SU-DHL-6 (cell line): ENCODE measurements at regions not wholly inside any gene's neighbourhood (a gene's known extent, or its start where the extent isn't known, plus 50 kb on each side); places are given as distances from the start of the nearest gene placed in this dataset.
"Not testable (repeated sequence)": the region's sequence is repeated elsewhere in the genome, so short reads cannot be mapped to it uniquely, and the experiment has no call there.

Experiments
- H2AFZ ChIP-seq: fragments of 200-600 bp; sonication (generic); 2 replicates; pipeline ENCODE4 v1.6.1; 2014; ENCODE audit warnings: low read depth, mild to moderate bottlenecking, moderate library complexity, mixed read lengths, antibody characterized with exemption, low read length; ENCODE audit not compliant: severe bottlenecking
- H3F3A ChIP-seq: fragments of 200-600 bp; shearing (Covaris generic); 2 replicates; pipeline ENCODE4 v1.6.0; 2016; ENCODE audit warnings: antibody characterized with exemption, mild to moderate bottlenecking; ENCODE audit not compliant: insufficient read depth
- H3K27ac ChIP-seq: fragments of 200-600 bp; sonication (generic); 2 replicates; pipeline ENCODE4 v1.5.1; 2016; ENCODE audit warnings: low read depth, mild to moderate bottlenecking, low read length, moderate library complexity, mixed read lengths
- H3K27me3 ChIP-seq: fragments of 200-600 bp; sonication (generic), shearing (Covaris generic); 2 replicates; pipeline ENCODE4 v1.6.0; 2014; ENCODE audit warnings: mild to moderate bottlenecking, low read length
- H3K36me3 ChIP-seq: fragments of 200-600 bp; sonication (generic); 2 replicates; pipeline ENCODE4 v1.6.1; 2014; ENCODE audit warnings: mild to moderate bottlenecking, low read length, mixed read lengths
- H3K4me2 ChIP-seq: fragments of 300-600, 200-600 bp; shearing (Covaris generic), sonication (generic); 2 replicates; pipeline ENCODE4 v1.6.0; 2014; ENCODE audit warnings: low read length, low read depth, mild to moderate bottlenecking; ENCODE audit not compliant: poor library complexity, severe bottlenecking
- H3K4me3 ChIP-seq: fragments of 200-600 bp; sonication (generic); 2 replicates; pipeline ENCODE4 v1.5.1; 2014; ENCODE audit warnings: antibody characterized with exemption, low read length, mild to moderate bottlenecking, mixed read lengths; ENCODE audit not compliant: insufficient read depth, poor library complexity, severe bottlenecking
- H3K79me2 ChIP-seq: fragments of 200-600 bp; sonication (generic); 2 replicates; pipeline ENCODE4 v1.6.1; 2014; ENCODE audit warnings: mild to moderate bottlenecking, low read length, moderate library complexity; ENCODE audit not compliant: insufficient read depth
- H3K9ac ChIP-seq: fragments of 200-600 bp; sonication (generic); 2 replicates; pipeline ENCODE4 v1.7.0; 2014; ENCODE audit warnings: mild to moderate bottlenecking, low read length
- H3K9me2 ChIP-seq: fragments of 200-600 bp; sonication (generic); replicated peaks from 2 replicates; pipeline ENCODE4 v1.6.1; 2014; ENCODE audit warnings: low read length; ENCODE audit not compliant: insufficient read depth
- H3K9me3 ChIP-seq: fragments of 200-600 bp; sonication (generic); 2 replicates; pipeline ENCODE4 v1.6.1; 2014; ENCODE audit warnings: low read length, mixed read lengths; ENCODE audit not compliant: insufficient read depth
- H4K20me1 ChIP-seq: fragments of 200-600 bp; sonication (generic); 2 replicates; pipeline ENCODE4 v1.6.1; 2014; ENCODE audit warnings: low read depth, mild to moderate bottlenecking, antibody characterized with exemption, low read length, moderate library complexity, mixed read lengths
- EZH2phosphoT487 ChIP-seq: fragments of 200-600 bp; sonication (generic), shearing (Covaris generic); conservative IDR thresholded peaks from 2 replicates; pipeline ENCODE4 v1.6.1; 2018; ENCODE audit warnings: mild to moderate bottlenecking, antibody characterized with exemption, low read length, moderate library complexity, mixed read lengths
- TF ChIP-seq, protein P1 (sequence below): fragments of 200-600 bp; sonication (generic); IDR thresholded peaks from one replicate; pipeline ENCODE4 v1.5.1; 2017; ENCODE audit warnings: antibody characterized with exemption, mild to moderate bottlenecking, low read length, moderate library complexity; ENCODE audit not compliant: insufficient read depth, poor library complexity, severe bottlenecking

DNA sequence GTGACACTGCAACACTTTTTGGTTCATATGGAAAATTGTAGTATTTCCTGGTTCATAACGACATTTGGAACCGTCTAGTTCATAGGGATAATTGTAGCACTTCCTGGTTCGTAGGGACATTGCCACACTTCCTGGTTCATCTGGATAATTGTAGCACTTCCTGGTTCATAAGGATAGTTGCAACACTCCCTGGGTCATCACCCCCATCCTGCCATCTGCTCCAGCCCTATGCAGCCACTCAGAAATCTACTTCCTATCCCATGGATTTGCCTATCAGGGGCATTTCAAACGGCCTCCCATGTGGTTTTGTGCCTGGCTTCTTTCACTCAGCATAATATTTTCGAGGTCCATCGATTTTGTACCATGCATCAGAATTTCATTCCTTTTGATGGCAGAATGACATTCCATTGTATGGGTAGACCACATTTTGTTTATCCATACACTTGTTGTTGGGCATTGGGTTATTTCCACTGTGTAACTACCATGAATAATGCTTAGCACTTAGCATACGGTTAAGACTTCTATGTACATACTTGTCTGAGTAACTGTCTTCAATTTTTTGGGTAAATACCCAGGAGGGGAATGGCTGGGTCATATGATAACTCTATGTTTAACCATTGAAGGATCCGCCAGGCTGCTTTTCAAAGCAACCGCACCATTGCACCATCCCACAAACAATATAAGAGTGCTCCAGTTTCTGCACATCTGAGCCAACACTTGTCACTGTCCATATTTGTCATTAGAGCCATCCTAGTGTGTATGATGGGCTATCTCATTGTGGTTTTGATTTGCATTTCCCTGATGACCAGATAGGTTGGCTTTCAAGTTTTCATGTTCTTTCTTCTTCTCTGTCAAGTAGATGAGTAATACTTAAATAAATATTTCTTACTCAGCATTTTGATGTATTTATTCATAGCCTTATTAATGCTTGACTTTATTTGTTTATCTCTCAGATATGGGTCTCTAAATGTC, 58.3 kb upstream of the CD99 start:
- no peaks in the 10 kb centered on the region for H3K79me2 ChIP-seq
- peaks cover 40% of the 10 kb centered on the region for H3F3A ChIP-seq
- H3K9ac ChIP-seq: no peak overlapping the region
- H3K4me3 ChIP-seq: no peak overlapping the region
- H3K9me3 ChIP-seq: no peaks in the 10 kb centered on the region; the same call in 1 of the 2 replicates
- H3K36me3 ChIP-seq: peaks cover 7% of the 10 kb centered on the region; the same call in 1 of the 2 replicates
- no peak overlapping the region for H3K4me2 ChIP-seq
- H3K27me3 ChIP-seq: no peaks in the 10 kb centered on the region
- H3K9me2 ChIP-seq: no peaks in the 10 kb centered on the region
- no peaks in the 10 kb centered on the region for H4K20me1 ChIP-seq
- TF ChIP-seq, protein P1, sequence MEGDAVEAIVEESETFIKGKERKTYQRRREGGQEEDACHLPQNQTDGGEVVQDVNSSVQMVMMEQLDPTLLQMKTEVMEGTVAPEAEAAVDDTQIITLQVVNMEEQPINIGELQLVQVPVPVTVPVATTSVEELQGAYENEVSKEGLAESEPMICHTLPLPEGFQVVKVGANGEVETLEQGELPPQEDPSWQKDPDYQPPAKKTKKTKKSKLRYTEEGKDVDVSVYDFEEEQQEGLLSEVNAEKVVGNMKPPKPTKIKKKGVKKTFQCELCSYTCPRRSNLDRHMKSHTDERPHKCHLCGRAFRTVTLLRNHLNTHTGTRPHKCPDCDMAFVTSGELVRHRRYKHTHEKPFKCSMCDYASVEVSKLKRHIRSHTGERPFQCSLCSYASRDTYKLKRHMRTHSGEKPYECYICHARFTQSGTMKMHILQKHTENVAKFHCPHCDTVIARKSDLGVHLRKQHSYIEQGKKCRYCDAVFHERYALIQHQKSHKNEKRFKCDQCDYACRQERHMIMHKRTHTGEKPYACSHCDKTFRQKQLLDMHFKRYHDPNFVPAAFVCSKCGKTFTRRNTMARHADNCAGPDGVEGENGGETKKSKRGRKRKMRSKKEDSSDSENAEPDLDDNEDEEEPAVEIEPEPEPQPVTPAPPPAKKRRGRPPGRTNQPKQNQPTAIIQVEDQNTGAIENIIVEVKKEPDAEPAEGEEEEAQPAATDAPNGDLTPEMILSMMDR: no peak
- peak overlapping the region; percentile 74 for H2AFZ ChIP-seq
- H3K27ac ChIP-seq: peak overlapping the region; percentile 82; the same call in 1 of the 2 replicates

DNA sequence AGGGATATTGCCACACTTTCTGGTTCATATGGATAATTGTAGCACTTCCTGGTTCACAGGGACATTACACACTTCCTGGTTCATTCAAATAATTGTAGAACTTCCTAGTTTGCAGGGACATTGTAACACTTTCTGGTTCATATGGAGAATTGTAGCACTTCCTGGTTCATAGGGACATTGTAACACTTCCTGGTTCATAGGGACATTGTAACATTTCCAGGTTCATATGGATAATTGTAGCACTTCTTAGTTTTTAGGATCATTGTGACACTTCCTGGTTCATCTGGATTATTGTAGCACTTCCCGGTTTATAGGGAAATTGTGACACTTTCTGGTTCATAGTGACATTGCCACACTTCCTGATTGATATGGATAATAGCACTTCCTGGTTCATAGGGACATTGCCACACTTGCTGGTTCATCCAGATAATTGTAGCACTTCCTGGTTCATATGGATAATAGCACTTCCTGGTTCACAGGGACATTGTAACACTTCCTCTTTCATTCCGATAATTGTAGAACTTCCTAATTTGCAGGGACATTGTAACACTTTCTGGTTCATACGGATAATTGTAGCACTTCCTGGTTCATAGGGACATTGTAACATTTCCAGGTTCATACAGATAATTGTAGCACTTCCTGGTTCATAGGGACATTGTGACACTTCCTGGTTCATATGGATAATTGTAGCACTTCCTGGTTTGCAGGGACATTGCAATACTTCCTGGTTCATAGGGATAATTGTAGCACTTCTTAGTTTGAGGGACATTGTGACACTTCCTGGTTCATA, 59.2 kb upstream of the CD99 start:
- H3K9ac ChIP-seq: no peak overlapping the region
- no peaks in the 10 kb centered on the region for H3K27me3 ChIP-seq
- no peaks in the 10 kb centered on the region; the same call in 1 of the 2 replicates for H3K9me3 ChIP-seq
- peaks cover 40% of the 10 kb centered on the region for H3F3A ChIP-seq
- peak overlapping the region; percentile 82; the same call in 1 of the 2 replicates for H3K27ac ChIP-seq
- no peaks in the 10 kb centered on the region for H4K20me1 ChIP-seq
- no peaks in the 10 kb centered on the region for H3K79me2 ChIP-seq
- TF ChIP-seq, protein P1: no peak
- TF ChIP-seq EZH2phosphoT487: no peak
- H3K4me2 ChIP-seq: no peak overlapping the region
- H3K9me2 ChIP-seq: no peaks in the 10 kb centered on the region
- H3K36me3 ChIP-seq: peaks cover 7% of the 10 kb centered on the region; the same call in 1 of the 2 replicates
- H2AFZ ChIP-seq: peak overlapping the region; percentile 74
- no peak overlapping the region for H3K4me3 ChIP-seq

DNA sequence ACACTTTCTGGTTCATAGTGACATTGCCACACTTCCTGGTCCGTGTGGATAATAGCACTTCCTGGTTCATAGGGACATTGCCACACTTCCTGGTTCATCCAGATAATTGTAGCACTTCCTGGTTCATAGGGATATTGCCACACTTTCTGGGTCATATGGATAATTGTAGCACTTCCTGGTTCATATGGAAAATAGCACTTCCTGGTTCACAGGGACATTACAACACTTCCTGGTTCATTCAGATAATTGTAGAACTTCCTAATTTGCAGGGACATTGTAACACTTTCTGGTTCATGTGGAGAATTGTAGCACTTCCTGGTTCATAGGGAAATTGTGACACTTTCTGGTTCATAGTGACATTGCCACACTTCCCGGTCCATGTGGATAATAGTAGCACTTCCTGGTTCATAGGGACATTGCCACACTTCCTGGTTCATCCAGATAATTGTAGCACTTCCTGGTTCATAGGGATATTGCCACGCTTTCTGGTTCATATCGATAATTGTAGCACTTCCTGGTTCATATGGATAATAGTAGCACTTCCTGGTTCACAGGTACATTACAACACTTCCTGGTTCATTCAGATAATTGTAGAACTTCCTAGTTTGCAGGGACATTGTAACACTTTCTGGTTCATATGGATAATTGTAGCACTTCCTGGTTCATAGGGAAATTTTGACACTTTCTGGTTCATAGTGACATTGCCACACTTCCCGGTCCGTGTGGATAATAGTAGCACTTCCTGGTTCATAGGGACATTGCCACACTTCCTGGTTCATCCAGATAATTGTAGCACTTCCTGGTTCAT, 60.0 kb upstream of the CD99 start:
- not testable (repeated sequence) for H3K4me2 ChIP-seq, H4K20me1 ChIP-seq, H3K9me3 ChIP-seq, H3K9ac ChIP-seq, H3K9me2 ChIP-seq, H3K36me3 ChIP-seq, H3K79me2 ChIP-seq, H3K4me3 ChIP-seq, H3K27me3 ChIP-seq
- Histone ChIP-seq H3F3A (peaks cover 40% of the 10 kb centered on the region), H3K27ac (peak overlapping the region; percentile 82), H2AFZ (peak overlapping the region; percentile 74)

DNA sequence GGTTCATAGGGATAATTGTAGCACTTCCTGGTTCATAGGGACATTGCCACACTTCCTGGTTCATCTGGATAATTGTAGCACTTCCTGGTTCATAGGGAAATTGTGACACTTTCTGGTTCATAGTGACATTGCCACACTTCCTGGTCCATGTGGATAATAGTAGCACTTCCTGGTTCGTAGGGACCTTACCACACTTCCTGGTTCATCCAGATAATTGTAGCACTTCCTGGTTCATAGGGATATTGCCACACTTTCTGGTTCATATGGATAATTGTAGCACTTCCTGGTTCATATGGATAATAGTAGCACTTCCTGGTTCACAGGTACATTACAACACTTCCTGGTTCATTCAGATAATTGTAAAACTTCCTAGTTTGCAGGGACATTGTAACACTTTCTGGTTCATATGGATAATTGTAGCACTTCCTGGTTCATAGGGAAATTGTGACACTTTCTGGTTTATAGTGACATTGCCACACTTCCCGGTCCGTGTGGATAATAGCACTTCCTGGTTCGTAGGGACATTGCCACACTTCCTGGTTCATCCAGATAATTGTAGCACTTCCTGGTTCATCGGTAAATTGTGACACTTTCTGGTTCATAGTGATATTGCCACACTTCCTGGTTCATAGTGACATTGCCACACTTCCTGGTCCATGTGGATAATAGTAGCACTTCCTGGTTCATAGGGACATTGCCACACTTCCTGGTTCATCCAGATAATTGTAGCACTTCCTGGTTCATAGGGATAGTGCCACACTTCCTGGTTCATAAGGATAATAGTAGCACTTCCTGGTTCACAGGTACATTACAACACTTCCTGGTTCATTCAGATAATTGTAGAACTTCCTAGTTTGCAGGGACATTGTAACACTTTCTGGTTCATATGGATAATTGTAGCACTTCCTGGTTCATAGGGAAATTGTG, 60.8 kb upstream of the CD99 start:
- H3K79me2 ChIP-seq, H3K4me2 ChIP-seq, H3K9ac ChIP-seq, H4K20me1 ChIP-seq, H3K9me3 ChIP-seq, H3K4me3 ChIP-seq, H3K9me2 ChIP-seq, H3K36me3 ChIP-seq, H3K27me3 ChIP-seq: not testable (repeated sequence)
- peaks cover 40% of the 10 kb centered on the region for H3F3A ChIP-seq
- peak overlapping the region; percentile 68 for H2AFZ ChIP-seq
- H3K27ac ChIP-seq: peak overlapping the region; percentile 82
